ENCODE measurements at regions not wholly inside any gene's neighbourhood (a gene's known extent, or its start where the extent isn't known, plus 50 kb on each side); places are given as distances from the start of the nearest gene placed in this dataset.

DNA sequence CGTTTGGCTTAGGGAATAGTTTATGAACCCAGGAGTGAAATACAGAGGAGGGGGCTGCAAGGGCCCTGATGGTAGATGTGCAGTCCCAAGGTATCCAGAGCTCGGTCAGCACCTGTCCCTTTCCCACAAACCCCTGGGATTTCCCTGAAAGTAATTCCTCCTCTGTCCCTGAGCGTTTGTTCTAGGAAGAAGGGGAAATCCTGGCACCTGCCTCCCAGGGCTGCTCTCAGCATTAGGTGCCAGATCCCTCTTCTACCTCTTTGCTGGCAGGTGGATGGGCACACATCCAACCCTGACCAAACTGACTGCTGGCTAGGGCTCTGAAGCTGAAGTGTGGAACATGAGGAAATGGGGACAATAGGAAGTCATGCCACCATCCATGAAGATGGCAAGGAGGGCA, 824.0 kb downstream of the SLC4A3 start:
- no peak for DNase-seq

DNA sequence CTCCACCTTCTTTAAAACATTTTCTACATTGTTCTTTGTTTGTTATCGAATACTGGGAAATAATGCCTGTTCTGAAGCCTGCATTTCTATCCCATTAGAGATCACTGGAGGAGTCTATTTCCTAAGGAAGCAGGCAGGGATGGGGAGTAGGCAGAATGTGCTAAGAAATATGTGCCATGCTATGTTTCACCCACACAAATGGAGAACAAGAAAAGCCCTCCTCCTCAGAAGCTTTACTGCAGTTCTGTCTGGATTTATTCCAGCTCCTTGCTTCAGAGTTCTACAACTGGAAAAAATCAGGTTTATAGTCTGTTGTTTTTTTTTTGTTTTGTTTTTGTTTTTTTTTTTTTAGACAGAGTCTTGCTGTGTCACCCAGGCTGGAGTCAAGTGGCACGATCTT, 825.1 kb downstream of the SLC4A3 start:
- DNase-seq: no peak

DNA sequence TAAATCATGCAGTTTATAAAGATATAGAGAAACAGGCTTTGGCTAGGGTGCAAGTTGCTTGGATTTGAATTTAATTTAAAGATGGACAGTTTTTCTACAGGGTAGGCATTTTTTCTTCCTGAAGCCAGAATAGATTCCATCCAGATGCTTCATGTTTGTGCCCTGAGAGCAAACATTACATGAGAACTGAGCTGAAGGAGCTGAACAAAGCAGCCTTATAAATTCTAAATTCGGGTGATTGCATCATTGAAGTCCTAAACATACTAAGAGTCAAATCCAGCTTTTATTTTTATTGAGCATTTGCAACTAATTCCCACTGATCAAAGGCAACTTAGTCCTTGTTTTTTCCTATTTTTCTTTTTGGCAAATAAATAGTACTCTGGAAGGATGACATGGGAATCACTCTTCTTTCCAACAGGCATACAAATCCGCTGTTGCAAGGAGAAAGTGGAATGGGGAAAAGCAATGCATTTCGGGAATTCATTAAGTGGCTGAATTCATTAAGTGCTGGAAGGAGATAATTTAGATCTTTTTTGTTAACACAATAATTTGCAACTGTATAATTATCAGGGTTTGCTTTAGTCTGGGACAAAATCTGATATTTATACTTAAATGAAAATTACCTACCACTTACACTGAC, 828.0 kb downstream of the SLC4A3 start:
- DNase-seq: no peak

DNA sequence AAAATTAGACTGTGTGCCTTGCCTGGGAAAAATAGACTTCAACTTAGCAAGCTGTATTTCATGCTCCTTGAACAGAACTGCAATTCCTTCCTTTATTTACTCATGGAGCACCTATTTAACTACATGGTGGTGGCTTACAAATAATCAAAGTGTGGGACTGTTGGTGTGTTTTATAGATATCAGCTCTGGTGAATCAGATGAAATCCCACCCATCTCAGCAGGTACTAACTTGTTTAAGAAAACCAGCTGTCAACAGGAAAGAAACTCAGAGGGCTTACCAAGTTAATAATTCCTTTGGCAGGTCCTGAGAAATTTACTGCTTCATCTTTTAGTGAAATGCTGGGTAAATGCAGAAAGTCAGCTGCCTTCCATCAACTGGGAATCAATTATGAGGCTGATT, 830.6 kb downstream of the SLC4A3 start:
- no peak for DNase-seq

DNA sequence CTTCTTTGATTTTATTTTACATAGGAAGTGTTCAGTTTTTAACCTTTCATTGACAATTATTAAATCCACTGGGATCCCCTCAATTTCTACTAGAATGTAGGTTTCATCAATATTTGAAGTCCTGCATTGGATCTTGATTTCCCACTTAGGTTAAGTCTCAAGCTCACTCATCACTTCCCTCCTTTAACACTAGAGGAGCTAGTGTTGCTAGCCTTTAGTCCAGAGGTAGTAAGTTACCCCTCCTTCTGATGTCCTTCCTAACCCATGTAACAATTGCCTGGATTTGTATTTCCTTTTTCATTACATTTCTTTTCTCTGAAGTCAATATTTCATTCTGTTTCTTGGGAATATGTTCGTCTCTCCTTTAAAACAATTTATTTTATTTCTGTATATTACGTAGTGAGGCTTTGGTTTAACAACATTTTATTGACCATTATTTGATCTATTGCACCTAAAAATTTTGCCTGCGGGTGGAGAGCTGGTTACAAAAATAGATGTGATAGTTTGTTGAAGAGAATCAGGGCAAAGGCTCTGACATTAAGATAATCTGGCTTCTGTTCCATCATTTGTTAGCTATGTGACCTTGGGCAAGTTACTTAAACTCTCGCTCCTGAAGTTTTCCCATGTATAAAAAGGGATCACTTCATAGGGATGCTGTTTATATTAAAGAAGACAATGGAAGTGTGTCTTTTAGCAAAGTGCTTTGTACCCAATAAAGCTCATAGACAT, 833.0 kb downstream of the SLC4A3 start:
- no peak for DNase-seq

DNA sequence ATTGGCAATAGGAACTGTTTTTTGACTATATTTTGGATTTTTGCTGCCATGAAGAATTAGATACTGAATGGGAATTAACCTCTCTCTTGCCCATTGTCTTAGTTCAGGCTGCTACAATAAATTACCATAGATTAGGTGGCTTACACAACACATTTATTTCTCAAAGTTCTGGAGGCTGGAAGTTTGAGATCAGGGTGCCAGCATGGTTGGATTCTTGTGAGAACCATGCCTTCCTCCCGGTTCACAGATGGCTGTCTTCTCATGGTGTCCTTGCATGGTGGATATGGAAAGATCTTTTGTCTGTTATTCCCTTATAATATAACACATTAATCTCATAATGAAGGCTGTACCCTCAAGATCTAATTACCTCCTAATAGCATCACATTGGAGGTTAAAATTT, 836.4 kb downstream of the SLC4A3 start:
- DNase-seq: no peak

DNA sequence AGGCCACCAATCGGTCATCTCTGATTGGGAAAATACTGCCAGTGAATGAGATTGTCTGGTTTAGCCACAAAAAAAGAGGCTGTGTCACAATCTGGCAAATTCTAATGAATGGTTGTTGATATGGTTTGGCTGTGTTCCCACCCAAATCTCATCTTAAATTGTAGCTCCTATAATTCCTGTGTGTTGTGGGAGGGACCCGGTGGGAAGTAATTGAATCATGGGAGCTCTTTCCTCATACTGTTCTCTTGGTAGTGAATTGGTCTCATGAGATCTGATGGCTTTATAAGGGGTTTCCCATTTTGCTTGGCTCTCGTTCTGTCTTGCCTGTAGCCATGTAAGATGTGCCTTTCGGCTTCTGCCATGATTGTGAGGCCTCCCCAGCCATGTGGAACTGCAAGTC, 838.3 kb downstream of the SLC4A3 start:
- DNase-seq: no peak

DNA sequence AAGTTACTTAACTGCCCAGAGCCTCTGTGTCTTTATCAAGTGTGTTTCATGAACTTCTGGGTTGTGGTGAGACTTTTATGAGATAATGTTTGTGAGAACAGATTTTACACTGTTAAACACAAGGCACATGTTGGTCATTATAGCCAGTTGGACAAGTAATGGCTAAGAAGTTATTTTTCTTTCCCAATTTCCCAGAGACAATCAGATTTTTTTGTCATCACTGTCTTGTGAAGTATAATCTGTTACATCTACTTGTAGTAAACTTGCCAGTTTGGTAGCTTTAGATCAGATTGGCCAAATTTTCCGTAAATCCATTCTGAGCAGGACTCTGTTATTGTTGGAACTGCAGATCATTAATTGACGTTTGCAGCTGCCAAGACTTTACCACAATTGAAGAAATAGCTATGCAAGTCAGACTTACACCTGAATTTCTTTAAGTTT, 838.8 kb downstream of the SLC4A3 start:
- DNase-seq: no peak

DNA sequence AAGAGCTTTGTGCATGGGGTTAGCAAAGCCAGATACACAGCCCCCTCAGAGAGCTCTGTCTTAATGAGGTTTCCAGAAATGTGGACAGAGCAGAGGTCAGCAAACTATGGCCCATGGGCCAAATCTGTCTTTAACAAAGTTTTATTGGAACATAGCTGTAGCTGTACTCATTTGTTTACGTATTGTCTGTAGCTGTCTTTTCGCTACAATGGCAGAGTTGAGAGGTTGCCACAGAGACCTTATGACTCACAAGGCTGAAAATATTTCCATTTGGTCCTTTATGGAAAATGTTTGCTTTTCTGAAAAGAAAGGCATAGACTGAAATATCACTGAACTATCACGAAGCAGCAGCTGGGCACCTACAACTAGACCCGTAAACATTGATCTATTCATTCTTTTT, 841.8 kb downstream of the SLC4A3 start:
- no peak for DNase-seq

DNA sequence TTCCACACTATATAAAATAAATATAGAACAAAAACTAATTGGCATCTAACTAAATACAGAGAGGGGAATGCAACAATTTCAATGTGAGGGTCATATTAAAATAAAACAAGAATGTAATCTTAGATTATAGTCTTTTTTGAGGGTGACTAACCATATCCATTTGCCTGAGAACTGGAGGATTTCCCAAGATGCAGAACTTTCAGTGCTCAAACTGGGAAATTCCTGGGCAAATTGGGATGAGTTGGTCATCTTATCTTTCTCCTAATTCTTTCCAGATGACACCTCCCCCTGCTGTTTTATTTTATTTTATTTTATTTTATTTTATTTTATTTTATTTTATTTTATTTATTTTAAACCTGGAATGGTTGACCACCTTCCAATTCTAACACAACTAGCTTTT, 846.2 kb downstream of the SLC4A3 start:
- no peak for DNase-seq

DNA sequence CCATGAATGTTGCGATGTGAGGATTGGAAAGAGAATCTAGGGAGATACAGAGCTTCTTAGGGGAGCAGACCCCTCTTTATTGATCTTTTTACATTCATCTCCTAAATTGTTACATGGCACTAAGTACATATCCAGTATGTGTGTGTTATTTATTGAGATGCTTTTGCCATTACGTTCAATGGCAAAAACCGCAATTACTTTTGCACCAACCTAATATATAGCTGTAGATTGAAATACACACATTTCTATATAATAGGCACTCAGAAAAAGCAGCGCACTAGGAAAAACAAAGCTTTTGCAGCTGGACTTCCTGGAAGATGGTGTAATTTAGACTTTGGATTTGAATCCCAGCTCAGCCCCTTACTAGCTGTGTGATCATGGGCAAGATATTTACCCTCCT, 849.4 kb downstream of the SLC4A3 start:
- no peak for DNase-seq

DNA sequence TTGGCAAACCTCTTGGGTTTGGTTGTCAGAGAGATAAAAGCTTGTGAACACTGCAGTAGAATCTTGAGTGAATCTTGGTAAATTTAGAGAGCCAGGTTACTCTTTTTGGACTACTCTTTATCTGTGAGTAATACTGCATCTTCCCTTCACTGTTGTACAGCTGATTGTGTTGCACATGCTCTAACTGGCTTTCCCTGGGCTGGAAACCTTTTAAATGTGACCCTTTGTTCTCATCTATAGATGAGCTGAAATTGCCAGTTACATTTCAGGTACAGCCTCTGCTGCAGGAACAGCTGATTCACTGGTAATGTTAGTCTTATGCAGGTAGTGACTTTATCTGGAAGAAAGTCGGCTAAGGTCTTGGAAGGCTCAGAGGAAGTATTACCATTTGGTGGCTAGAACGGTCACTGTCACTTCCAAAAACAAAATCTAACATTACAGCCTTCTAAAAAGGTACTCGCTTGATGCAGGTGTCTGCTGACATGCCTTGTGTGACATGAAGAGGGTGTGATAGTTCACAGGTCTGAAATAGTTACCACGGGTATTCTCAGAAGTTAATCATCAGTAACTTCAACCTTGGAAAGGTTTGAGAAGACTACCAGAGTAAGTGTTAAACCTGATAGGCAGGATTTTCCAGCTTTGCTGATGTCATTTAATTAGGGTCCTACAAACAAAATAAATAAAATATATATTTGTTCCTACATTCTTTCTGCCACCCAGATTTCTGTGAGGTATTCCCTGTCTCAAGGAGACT, 851.1 kb downstream of the SLC4A3 start:
- no peak for DNase-seq

DNA sequence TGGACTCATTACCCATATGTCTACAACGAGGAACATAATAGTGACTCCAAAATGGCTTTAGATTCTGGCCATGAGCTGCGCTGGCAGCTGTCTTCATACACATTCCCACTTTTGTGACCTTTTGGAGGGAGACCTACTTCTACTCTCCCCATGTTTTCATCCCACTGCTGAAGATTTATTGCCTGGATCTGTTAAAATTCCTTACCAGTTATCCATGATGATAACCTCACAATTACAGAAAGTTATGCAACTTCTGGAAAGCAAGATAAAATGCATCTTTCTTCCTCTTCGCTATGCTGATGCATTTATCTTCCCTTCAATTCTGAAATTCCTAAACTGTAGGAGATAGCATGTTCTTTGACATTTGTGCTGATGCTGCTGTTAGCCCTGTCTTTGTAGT, 855.3 kb downstream of the SLC4A3 start:
- DNase-seq: no peak

DNA sequence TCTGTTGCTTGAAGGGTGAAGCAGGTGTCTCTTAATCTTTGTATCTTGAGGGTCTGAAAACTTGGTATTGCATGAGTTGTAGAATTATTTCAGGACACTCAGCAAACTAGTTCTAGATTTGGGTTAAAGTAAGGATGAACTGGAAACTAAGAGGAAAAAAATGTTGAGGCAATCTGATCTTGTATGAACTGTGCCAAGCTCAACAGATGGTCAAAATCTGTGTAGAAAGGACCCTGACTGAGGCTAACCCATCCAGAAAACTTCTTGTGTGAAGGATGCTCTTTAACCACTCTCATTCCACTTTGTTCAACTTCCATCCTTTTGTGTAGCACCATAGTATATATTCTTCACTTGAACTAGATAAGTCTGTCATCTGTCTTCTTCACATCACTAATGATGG, 861.7 kb downstream of the SLC4A3 start:
- DNase-seq: no peak

DNA sequence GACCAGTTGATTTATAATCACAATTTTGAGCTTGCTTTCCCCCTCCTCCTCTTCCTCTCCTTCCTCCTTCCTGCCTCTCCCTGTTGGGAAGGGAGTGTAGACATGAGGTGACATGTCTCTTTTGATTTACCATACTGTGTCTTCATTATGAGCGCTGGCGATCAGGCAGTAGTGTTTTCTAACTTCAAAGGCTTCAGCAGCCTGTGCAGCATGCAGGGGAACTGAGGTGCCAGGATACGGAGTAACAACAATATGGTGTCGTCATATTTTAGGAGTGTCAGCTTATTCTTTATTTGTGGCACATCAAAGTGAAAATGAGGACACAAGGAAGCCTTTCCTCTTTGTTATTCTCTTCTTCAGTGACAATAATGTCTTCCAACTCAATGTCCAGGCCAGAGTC, 864.2 kb downstream of the SLC4A3 start:
- no peak for DNase-seq

DNA sequence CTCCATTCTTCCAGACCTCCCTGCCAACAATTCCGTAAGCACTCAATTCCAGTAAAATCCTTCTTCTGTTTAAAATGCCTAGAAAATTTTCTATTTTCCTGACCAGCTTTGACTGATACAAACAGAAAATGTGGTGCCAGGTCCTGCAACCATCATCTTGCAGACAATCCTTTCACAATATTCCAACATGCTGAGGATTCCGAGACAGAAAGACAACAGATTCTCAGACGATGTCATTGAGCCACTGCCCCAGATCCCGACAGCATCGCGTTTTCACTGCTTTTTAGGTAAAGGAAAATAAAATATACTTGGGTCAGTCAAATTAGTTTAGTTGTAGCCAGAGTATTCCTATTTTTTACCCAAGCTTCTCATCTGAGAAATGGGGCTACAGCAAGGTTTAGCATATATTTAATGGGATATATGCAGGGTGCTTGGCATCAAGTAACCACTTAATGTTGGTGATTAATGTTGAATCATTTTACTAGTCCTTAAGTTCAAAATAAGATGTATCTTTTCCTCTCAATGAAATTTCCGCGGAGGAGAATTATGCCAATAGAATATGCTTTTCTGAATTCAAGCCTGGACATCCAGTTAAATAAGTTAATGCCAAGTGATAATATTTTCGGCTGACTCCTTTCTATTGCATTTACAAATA, 866.6 kb downstream of the SLC4A3 start:
- DNase-seq: no peak

DNA sequence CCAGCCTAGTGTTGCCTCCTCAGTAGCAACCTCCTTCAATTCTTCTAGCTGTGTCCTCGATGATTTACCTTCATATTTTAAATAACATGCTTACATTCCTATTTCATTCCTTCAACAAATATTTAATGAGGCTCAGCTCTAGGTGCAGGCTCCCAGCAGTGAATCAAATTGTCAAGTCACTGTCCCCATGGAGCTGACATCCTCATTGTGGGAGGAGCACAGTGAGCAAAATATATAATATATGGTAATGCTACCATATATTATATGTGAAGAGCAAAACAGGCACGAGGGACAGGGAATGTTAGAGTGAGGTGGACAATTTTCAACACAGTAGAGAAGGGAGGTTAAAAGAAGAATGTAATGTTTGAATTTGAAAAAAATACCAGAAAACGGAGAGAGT, 869.1 kb downstream of the SLC4A3 start:
- DNase-seq: no peak

DNA sequence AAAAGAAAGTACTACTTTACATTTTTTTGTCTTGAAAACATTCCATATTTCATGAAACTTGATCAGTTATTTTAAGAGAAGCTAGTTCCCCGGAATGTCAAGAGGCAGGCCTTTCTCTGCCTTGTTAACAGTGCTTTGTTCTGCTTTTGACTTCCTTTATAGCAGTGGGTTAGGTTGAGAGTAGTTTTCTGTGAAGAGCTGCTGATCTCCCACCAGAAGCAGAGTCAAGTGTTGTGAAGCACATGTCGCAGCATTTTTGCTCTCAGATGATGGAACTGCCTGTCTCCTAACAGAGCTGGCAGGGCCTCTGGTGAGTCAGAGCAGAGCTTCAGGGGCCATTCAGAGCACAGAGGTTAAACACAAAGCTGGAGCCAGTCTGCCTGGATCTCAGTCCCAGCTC, 871.8 kb downstream of the SLC4A3 start:
- no peak for DNase-seq

DNA sequence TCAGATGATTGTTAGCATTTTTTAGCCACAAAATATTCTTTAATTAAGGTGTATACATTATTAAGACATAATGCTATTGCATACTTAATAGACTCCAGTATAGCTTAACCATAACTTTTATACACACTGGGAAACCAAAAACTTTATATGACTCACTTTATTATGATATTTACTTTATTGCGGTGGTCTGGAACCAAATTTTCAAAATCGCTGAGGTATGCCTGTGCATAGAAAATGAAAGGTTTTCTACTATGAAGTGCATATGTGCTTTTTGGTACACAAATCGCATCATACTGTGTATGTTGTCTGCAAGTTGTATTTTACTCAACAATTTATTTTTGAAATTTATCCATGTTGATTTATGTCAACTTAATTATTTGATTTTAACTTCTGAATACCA, 875.1 kb downstream of the SLC4A3 start:
- DNase-seq: no peak

DNA sequence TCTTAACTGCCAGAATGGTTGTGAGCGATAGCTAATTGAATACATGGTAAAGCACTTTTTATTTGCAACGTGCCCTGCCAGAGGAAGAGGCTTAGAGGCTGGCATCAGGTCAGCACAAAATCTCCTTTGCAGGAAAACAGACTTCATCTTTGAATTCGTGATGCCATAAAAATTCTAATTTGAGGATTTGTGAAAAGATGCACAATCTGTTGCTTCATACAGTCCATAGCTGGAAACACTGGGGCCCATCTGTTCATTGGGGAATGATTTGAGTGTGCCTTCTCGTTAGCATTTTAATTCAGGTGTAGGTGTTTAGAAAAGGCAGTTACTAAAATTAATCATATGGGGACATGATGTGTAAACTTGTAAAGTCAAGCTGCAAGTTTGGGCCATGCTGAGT, 876.0 kb downstream of the SLC4A3 start:
- DNase-seq: no peak

DNA sequence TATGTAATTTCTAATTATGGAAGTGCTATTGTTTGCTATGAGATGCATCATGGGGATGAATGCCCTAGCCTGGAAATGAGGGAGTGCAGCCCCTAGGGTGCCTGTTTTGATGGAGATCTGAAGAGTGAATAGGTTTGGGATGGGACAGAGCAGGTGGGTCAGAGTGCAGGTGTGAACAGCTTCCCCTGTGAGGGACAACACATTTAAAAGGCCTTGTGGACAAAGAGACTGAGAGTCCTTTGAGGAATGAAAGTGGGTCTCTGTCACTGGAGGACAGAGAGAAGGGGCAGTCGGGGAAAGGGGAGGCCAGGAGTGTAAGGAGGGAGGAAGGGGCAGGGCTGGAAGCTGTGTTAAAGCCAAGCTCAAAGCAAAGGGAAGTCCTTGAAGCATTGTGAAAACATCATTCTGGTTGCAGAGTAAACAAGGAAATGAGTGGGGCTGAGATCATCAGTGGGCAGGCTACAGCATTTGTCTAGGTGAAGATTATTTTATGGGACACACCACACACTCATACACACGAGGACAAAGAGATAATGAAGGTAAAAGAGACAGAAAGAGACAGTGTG, 877.6 kb downstream of the SLC4A3 start:
- DNase-seq: no peak

DNA sequence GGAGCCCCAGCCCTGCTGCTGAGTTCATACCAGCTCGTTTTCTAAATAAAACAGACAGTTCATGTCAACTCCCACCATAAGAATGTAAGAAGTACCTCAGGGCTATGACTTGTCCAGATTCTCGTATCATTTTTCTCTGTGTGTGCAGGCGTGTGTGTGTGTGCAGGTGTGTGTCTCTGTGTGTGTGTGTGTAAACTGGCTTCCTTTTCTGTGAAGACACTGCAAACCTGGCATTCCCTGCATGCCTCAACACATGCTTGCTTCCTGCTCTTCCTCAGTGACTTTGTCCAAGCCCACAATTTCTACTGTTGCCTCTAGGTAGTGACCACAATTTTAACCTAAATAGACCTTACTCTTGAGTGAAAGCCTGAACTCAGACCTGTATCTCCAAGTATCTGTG, 879.0 kb downstream of the SLC4A3 start:
- DNase-seq: no peak

DNA sequence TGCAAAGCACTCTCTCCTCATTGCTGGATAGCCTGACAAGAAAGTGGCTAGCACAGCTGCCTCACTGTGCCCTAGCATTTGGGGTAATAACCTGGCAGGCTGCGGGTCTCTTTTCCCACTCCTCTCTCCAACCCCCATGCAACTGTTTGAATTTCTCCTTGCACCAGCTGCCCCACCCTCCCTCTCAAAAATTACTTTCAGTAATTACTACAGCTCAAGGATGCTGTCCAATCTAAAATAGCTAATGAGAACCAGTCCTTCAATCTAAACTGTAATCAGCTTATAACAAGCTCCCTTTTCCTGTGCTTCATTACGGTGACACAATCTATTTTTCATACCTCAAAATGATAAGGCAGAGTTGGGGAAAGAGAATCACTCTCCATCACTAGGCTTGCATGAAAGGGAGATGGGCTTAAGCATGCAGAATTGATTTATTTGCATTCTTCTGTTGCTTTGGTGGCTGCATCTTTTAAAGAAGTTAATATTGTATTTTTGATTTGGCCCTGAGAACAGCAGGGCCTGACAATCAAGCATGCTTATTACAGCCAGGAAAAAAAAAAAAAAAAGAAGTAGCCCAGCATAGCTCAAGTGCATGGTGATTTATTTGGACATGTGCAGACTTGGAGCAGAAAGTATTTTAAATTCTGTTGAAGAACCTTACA, 881.8 kb downstream of the SLC4A3 start:
- no peak for DNase-seq
